ENCODE measurements at regions not wholly inside any gene's neighbourhood (a gene's known extent, or its start where the extent isn't known, plus 50 kb on each side); places are given as distances from the start of the nearest gene placed in this dataset.

DNA sequence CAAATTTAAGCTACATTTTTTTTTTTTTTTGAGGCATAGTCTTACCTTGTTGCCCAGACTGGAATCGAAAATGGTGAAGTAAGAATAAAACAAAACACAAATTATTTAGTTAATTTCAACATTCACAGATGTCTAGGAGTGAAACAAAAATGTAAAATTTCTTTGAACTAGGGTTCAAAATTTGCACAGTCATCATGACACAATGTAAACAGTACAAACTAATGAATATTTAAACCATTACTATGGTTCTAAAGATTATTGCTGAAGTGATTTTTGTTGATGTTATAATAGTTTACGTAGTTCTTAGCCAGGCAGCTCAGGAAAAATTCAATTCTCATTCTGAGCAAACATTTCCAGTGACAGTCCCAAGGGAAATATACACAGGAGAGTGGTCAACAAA, 633.1 kb downstream of the GRXCR1 start:
- Mint-ChIP-seq H3K36me3 (ENCODE audit: low read depth, unreplicated experiment) (no peaks in the 10 kb centered on the region), H3K27ac (ENCODE audit: unreplicated experiment) (no peak overlapping the region), H3K4me3 (ENCODE audit: unreplicated experiment) (no peak overlapping the region), H3K9me3 (ENCODE audit: unreplicated experiment) (peaks cover 4% of the 10 kb centered on the region), H3K4me1 (ENCODE audit: low read depth, unreplicated experiment) (no peaks in the 10 kb centered on the region), H3K27me3 (ENCODE audit: low read depth, unreplicated experiment) (no peaks in the 10 kb centered on the region)
- TF ChIP-seq, protein P1, sequence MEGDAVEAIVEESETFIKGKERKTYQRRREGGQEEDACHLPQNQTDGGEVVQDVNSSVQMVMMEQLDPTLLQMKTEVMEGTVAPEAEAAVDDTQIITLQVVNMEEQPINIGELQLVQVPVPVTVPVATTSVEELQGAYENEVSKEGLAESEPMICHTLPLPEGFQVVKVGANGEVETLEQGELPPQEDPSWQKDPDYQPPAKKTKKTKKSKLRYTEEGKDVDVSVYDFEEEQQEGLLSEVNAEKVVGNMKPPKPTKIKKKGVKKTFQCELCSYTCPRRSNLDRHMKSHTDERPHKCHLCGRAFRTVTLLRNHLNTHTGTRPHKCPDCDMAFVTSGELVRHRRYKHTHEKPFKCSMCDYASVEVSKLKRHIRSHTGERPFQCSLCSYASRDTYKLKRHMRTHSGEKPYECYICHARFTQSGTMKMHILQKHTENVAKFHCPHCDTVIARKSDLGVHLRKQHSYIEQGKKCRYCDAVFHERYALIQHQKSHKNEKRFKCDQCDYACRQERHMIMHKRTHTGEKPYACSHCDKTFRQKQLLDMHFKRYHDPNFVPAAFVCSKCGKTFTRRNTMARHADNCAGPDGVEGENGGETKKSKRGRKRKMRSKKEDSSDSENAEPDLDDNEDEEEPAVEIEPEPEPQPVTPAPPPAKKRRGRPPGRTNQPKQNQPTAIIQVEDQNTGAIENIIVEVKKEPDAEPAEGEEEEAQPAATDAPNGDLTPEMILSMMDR (IDR thresholded peaks at IDR 0.05; ENCODE audit: insufficient read depth, low read depth, low read length) = no peak
- no peak for TF ChIP-seq EZH2 (IDR thresholded peaks at IDR 0.05; ENCODE audit: insufficient read depth, low read length)
- Histone ChIP-seq H3K27me3 (ENCODE audit: insufficient read depth, low read length) (no peaks in the 10 kb centered on the region), H3K27ac (ENCODE audit: low read depth, low read length) (no peak overlapping the region), H4K20me1 (ENCODE audit: insufficient read depth, low read length) (no peaks in the 10 kb centered on the region), H3K4me1 (ENCODE audit: insufficient read depth, low read length) (no peaks in the 10 kb centered on the region), H3K36me3 (ENCODE audit: insufficient read depth, low read length) (no peaks in the 10 kb centered on the region), H3K9ac (ENCODE audit: low read length) (no peak overlapping the region), H3K4me3 (ENCODE audit: insufficient read depth, low read depth, low read length) (no peak overlapping the region), H2AFZ (ENCODE audit: low read depth, low read length) (no peak overlapping the region), H3K4me2 (ENCODE audit: low read length) (no peak overlapping the region), H3K79me2 (ENCODE audit: insufficient read depth, low read length) (no peaks in the 10 kb centered on the region), H3K9me3 (ENCODE audit: insufficient read depth, low read depth, low read length) (no peaks in the 10 kb centered on the region)
- FAIRE-seq (no peak), DNase-seq (ENCODE audit: low read depth) (no peak)

GRCh38 chr4:43547561-43547960, 655.0 kb downstream of the GRXCR1 start:
- Histone ChIP-seq H3K9ac (ENCODE audit: low read length) (no peak overlapping the region), H3K79me2 (ENCODE audit: insufficient read depth, low read length) (no peaks in the 10 kb centered on the region), H2AFZ (ENCODE audit: low read depth, low read length) (no peak overlapping the region), H3K27ac (ENCODE audit: low read depth, low read length) (no peak overlapping the region), H3K9me3 (ENCODE audit: insufficient read depth, low read depth, low read length) (no peaks in the 10 kb centered on the region), H3K27me3 (ENCODE audit: insufficient read depth, low read length) (no peaks in the 10 kb centered on the region), H3K4me3 (ENCODE audit: insufficient read depth, low read depth, low read length) (no peak overlapping the region), H3K36me3 (ENCODE audit: insufficient read depth, low read length) (no peaks in the 10 kb centered on the region), H4K20me1 (ENCODE audit: insufficient read depth, low read length) (no peaks in the 10 kb centered on the region), H3K4me2 (ENCODE audit: low read length) (no peak overlapping the region), H3K4me1 (ENCODE audit: insufficient read depth, low read length) (no peaks in the 10 kb centered on the region)
- TF ChIP-seq, protein P1 (IDR thresholded peaks at IDR 0.05; ENCODE audit: insufficient read depth, low read depth, low read length) = no peak
- TF ChIP-seq EZH2 (IDR thresholded peaks at IDR 0.05; ENCODE audit: insufficient read depth, low read length) = no peak
- Mint-ChIP-seq H3K36me3 (ENCODE audit: low read depth, unreplicated experiment) (no peaks in the 10 kb centered on the region), H3K9me3 (ENCODE audit: unreplicated experiment) (peaks cover 2% of the 10 kb centered on the region), H3K4me3 (ENCODE audit: unreplicated experiment) (no peak overlapping the region), H3K4me1 (ENCODE audit: low read depth, unreplicated experiment) (no peaks in the 10 kb centered on the region), H3K27ac (ENCODE audit: unreplicated experiment) (no peak overlapping the region), H3K27me3 (ENCODE audit: low read depth, unreplicated experiment) (no peaks in the 10 kb centered on the region)
- FAIRE-seq = no peak
- no peak for DNase-seq (ENCODE audit: low read depth)

DNA sequence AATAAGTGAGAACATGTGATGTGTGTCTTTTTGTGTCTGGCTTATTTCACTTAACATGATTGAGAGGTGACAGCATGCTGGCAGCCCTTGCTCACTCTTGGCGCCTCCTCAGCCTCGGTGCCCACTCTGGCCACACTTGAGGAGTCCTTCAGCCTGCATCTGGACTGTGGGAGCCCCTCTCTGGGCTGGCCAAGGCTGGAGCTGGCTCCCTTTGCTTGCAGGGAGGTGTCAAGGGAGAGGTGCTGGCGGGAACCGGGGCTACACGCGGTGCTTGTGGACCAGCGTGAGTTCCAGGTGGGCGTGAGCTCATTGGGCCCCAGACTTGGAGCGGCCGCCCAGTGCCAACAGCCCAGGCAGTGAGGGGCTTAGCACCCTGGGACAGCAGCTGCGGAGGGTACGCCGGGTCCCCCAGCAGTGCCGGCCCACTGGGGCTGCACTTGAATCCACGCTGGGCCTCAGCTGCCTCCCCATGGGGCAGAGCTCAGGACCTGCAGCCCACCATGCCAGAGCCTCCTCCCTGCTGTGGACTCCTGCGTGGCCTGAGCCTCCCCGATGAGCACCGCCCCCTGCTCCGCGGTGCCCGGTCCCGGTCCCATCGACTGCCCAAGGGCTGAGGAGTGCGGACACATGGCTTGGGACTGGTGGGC, 658.6 kb downstream of the GRXCR1 start:
- Histone ChIP-seq H2AFZ (ENCODE audit: low read depth, low read length) (no peak overlapping the region), H3K27ac (ENCODE audit: low read depth, low read length) (no peak overlapping the region), H3K9ac (ENCODE audit: low read length) (no peak overlapping the region), H3K79me2 (ENCODE audit: insufficient read depth, low read length) (no peaks in the 10 kb centered on the region), H3K9me3 (ENCODE audit: insufficient read depth, low read depth, low read length) (no peaks in the 10 kb centered on the region), H4K20me1 (ENCODE audit: insufficient read depth, low read length) (no peaks in the 10 kb centered on the region), H3K27me3 (ENCODE audit: insufficient read depth, low read length) (no peaks in the 10 kb centered on the region), H3K4me1 (ENCODE audit: insufficient read depth, low read length) (no peaks in the 10 kb centered on the region), H3K4me3 (ENCODE audit: insufficient read depth, low read depth, low read length) (no peak overlapping the region), H3K36me3 (ENCODE audit: insufficient read depth, low read length) (no peaks in the 10 kb centered on the region), H3K4me2 (ENCODE audit: low read length) (no peak overlapping the region)
- FAIRE-seq (no peak), DNase-seq (ENCODE audit: low read depth) (no peak)
- no peak for TF ChIP-seq EZH2 (IDR thresholded peaks at IDR 0.05; ENCODE audit: insufficient read depth, low read length)
- TF ChIP-seq, protein P1 (IDR thresholded peaks at IDR 0.05; ENCODE audit: insufficient read depth, low read depth, low read length) = no peak
- Mint-ChIP-seq H3K4me1 (ENCODE audit: low read depth, unreplicated experiment) (no peaks in the 10 kb centered on the region), H3K27ac (ENCODE audit: unreplicated experiment) (no peak overlapping the region), H3K36me3 (ENCODE audit: low read depth, unreplicated experiment) (no peaks in the 10 kb centered on the region), H3K27me3 (ENCODE audit: low read depth, unreplicated experiment) (no peaks in the 10 kb centered on the region), H3K4me3 (ENCODE audit: unreplicated experiment) (no peak overlapping the region), H3K9me3 (ENCODE audit: unreplicated experiment) (peaks cover 12% of the 10 kb centered on the region)
